Brain microvascular endothelial cell (primary cell): ENCODE measurements at regions not wholly inside any gene's neighbourhood (a gene's known extent, or its start where the extent isn't known, plus 50 kb on each side); places are given as distances from the start of the nearest gene placed in this dataset.
"Not testable (repeated sequence)": the region's sequence is repeated elsewhere in the genome, so short reads cannot be mapped to it uniquely, and the experiment has no call there.

ENCODE experiments used
- DNase-seq: peaks from one replicate; pipeline ENCODE4 v3.0.0-alpha.2; 2020
- H3K27ac ChIP-seq: fragments of 250-450 bp; sonication (Bioruptor Pico); 2 replicates; pipeline ENCODE4 v1.5.1; 2020; ENCODE audit warnings: mild to moderate bottlenecking, moderate library complexity
- H3K27me3 ChIP-seq: fragments of 250-450 bp; sonication (Bioruptor Pico); replicated peaks from 2 replicates; pipeline ENCODE4 v1.5.1; 2020; ENCODE audit warnings: mild to moderate bottlenecking
- H3K36me3 ChIP-seq: fragments of 250-450 bp; sonication (Bioruptor Pico); replicated peaks from 2 replicates; pipeline ENCODE4 v1.5.1; 2020; ENCODE audit warnings: mild to moderate bottlenecking
- H3K4me3 ChIP-seq: 2 replicates; pipeline ENCODE4 v1.5.1; 2011; ENCODE audit warnings: low read depth, mild to moderate bottlenecking, control low read depth, low read length, moderate library complexity
- in situ Hi-C: cut with HindIII; loops from 2 replicates; pipeline ENCODE4 v1.10.0; 2017; ENCODE audit warnings: low sequenced_read_pairs, low pct_ligation_motif_present
- TF ChIP-seq, protein P1 (sequence below): IDR thresholded peaks from 2 replicates; pipeline ENCODE4 v1.5.1; 2011; ENCODE audit warnings: low read depth, mild to moderate bottlenecking, moderate library complexity, low read length, control low read depth, inconsistent platforms; ENCODE audit errors: missing control alignments

- Histone ChIP-seq H3K36me3 (no peaks in the 10 kb centered on the region), H3K27ac (no peak overlapping the region), H3K4me3 (no peak overlapping the region), H3K27me3 (no peaks in the 10 kb centered on the region)
- TF ChIP-seq, protein P1, sequence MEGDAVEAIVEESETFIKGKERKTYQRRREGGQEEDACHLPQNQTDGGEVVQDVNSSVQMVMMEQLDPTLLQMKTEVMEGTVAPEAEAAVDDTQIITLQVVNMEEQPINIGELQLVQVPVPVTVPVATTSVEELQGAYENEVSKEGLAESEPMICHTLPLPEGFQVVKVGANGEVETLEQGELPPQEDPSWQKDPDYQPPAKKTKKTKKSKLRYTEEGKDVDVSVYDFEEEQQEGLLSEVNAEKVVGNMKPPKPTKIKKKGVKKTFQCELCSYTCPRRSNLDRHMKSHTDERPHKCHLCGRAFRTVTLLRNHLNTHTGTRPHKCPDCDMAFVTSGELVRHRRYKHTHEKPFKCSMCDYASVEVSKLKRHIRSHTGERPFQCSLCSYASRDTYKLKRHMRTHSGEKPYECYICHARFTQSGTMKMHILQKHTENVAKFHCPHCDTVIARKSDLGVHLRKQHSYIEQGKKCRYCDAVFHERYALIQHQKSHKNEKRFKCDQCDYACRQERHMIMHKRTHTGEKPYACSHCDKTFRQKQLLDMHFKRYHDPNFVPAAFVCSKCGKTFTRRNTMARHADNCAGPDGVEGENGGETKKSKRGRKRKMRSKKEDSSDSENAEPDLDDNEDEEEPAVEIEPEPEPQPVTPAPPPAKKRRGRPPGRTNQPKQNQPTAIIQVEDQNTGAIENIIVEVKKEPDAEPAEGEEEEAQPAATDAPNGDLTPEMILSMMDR = no peak
- no peak for DNase-seq
- in situ Hi-C loops = no loop called here
Observed at GRCh38 chr9:135381762-135382310, 97.7 kb upstream of the PPP1R26 start.

DNA sequence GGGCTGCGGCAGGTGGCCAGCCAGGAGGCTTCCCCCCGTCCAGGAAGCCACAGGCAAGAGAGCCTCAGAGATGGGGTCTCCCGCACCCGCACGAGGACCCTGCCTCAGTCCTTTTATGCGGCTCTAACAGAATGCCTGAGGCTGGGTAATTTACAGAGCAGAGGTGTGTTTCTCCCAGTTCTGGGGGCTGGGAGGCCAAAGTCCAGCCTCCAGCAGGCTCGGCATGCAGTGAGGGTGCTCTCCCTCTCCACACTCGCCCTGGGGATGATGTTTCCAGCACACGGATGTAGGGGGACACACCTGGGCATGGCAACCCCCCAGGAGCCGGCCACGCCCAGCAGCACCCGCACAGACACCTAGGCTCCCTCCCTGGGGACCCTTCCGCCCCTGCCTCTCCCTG is 95.4 kb upstream of the PPP1R26 start:
- TF ChIP-seq, protein P1 = no peak
- in situ Hi-C loops = no loop called here

GRCh38 chr9:135384815-135385405 is 94.7 kb upstream of the PPP1R26 start:
- DNase-seq, in situ Hi-C loops, H3K27me3 ChIP-seq, H3K4me3 ChIP-seq, H3K36me3 ChIP-seq, H3K27ac ChIP-seq: not testable (repeated sequence)

More for the DNA sequence above, 95.4 kb upstream of the PPP1R26 start:
- Histone ChIP-seq H3K4me3 (no peak overlapping the region), H3K27ac (no peak overlapping the region), H3K27me3 (no peaks in the 10 kb centered on the region), H3K36me3 (no peaks in the 10 kb centered on the region)
- DNase-seq = no peak

- Histone ChIP-seq H3K36me3 (no peaks in the 10 kb centered on the region), H3K4me3 (no peak overlapping the region), H3K27ac (no peak overlapping the region), H3K27me3 (no peaks in the 10 kb centered on the region)
- DNase-seq = no peak
- in situ Hi-C loops = no loop called here
- TF ChIP-seq, protein P1 = no peak
Observed at GRCh38 chr9:135385793-135386192, 93.8 kb upstream of the PPP1R26 start.

- Histone ChIP-seq H3K36me3 (no peaks in the 10 kb centered on the region), H3K27me3 (no peaks in the 10 kb centered on the region), H3K4me3 (no peak overlapping the region), H3K27ac (no peak overlapping the region)
- DNase-seq = no peak
- TF ChIP-seq, protein P1 = no peak
- in situ Hi-C loops = no loop called here
Observed at GRCh38 chr9:135387976-135388375, 91.6 kb upstream of the PPP1R26 start.

GRCh38 chr9:135388530-135388929 is 91.1 kb upstream of the PPP1R26 start:
- H3K4me3 ChIP-seq = no peak overlapping the region
- no peak for DNase-seq
- in situ Hi-C loops = no loop called here
- no peaks in the 10 kb centered on the region for H3K36me3 ChIP-seq
- no peak overlapping the region for H3K27ac ChIP-seq
- H3K27me3 ChIP-seq = no peaks in the 10 kb centered on the region
- TF ChIP-seq, protein P1 = no peak
